Adipose tissue (tissue), 3 donors: ENCODE measurements at regions not wholly inside any gene's neighbourhood (a gene's known extent, or its start where the extent isn't known, plus 50 kb on each side); places are given as distances from the start of the nearest gene placed in this dataset.

Source experiments
- H3K27ac ChIP-seq: one replicate; pipeline ENCODE4 v1.5.1; 2013; ENCODE audit warnings: low read depth, low read length
- WGBS, 3 donors: extraction: QIAGEN DNeasy Blood & Tissue Kit; methylation state at CpG; one replicate each; pipeline ENCODE4 v1.1.7; 2013; 5-methylcytosine and 5-hydroxymethylcytosine counted together
- donor health status: healthy with polysubstance abuse.
- donor health status: Bipolar disorder and iron deficiency.
- donor health status: healthy.

DNA sequence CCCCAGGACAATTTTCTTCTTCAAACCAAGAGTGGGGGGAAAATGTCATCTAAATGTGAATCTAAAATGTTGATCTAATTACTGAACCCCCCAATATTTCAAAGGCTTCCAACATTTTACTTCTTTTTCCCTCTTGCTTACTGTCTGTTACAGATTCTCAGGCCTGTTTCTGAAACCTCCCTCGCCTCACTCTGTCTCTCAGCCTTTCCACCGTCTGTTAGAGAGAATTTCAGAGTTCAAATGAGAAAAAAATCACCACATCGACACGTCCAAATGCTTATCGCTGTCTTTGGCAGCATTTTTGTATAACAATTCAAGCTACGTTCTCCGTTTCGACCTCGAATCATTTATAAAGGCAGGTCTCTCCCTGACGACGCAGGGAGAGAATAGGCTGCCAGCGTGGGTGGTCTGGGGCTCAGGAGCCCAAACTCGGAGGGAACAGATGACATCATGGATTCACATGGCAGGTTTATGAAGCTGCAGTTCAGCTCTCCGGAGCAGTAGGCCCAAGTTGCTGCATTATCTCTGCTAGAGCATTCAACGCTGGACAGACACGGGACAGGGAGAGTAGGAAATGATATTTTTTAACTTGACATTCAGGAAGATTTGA, 139.8 kb downstream of the GAS1 start:
- 45 to 69% (median 51%) methylated on average over 16 of the region's 16 CpGs for whole genome bisulfite sequencing, 3 donors

DNA sequence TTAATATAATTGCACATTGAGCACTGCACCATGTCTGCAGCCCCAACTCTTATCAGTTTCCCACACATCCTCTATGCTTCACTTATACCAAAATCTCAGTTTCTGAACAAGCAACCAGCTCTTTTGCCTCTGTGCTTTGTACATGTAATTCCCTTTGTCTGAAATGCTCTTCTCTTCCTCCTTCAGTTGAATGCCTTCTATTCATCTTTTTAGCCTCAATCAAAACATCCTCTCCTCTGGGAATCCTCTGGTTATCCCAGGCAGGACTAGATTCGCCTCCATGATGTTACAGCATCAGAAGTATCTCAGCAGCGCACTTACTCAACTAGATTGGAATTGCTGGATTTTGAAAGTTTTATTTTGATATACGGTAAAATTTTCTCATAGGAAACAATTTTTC, 143.3 kb downstream of the GAS1 start:
- WGBS, 3 donors = 94 to 96% (median 94%) methylated on average over 3 of the region's 3 CpGs
- H3K27ac ChIP-seq = no peak overlapping the region

More for the DNA sequence above, 139.8 kb downstream of the GAS1 start:
- no peak overlapping the region for H3K27ac ChIP-seq

GRCh38 chr9:86802900-86803673, 144.2 kb downstream of the GAS1 start:
- no peak overlapping the region for H3K27ac ChIP-seq
- 93 to 96% (median 93%) methylated on average over 5 of the region's 5 CpGs for WGBS, 3 donors

GRCh38 chr9:86801246-86801645, 146.1 kb downstream of the GAS1 start:
- 20 to 43% (median 37%) methylated on average over 5 of the region's 5 CpGs for WGBS, 3 donors
- H3K27ac ChIP-seq = no peak overlapping the region

GRCh38 chr9:86800681-86801080, 146.6 kb downstream of the GAS1 start:
- WGBS, 3 donors = 82 to 90% (median 84%) methylated on average over 3 of the region's 3 CpGs
- H3K27ac ChIP-seq = no peak overlapping the region

DNA sequence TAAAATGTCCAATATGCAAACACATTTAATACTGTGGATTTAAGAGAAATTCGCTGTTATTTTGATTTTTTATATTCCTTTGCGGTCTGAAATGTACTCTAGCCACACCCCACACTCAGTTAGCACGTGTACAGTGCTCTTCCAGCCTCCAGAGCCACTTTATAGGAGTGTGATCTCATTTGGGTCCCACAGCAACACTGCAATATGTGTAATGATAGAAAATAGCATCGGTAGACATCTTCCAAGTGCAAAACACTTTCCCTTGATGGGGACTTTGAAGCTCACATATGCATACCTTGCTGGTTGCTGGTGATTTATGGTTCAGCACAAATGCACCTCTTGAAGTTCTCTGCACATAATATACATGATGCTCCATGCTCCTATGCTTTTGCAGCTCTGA, 148.3 kb downstream of the GAS1 start:
- H3K27ac ChIP-seq = no peak overlapping the region
- 59 to 81% (median 70%) methylated on average over 4 of the region's 4 CpGs for WGBS, 3 donors

DNA sequence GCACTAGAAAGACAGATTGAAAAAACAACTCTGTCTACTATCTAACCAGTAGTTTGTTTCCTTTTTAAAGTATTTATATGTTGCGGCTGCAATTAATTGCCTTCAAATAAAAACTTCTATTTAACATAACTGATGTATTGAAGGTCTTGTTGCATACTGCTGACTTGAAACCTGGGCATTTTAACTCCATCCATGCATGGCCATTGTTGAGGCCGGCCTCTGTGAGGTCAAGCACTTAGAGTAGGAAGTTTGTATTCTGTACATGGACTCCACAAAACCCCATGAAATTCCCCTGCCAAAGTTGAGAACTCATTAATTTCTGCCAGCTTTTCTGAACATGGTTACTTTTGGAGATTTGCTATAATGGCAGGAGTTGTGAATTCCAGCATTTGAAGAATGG, 150.6 kb downstream of the GAS1 start:
- no peak overlapping the region for H3K27ac ChIP-seq
- 90 to 92% (median 91%) methylated on average over 2 of the region's 2 CpGs for WGBS, 3 donors

DNA sequence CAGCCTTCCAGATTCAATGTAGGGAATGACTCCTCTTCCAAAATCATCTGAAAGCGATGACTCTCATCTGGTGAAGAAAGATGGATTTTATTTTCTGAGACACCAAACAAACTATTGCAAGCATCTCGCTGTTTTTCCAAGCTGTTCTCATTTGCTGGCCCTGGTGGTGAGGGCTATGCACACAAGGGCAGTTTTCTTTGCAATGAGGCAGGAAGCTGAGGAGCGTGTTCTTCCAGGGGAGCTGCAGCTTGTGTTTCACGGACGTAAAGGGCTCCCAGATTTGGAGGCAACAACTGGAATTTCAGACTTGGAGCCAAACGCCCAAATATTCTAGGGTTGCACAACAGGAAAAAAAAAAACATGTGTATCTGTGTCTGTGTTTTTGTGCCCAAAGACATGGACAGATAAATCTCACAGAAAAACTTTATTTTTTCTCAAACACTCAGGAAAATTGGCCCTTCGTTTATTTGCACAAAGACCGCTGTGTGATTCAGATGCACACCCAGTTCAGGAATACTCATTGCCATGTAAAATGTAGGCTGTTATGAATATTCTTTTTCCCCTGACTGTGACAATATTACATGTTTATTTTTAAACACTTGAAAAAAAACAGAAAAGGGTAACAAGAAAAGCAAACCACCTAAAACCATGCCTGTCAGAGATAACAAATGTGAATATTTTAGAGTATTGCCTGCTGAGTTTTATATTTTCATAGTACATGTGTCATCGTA, 151.3 kb downstream of the GAS1 start:
- 44 to 67% (median 51%) methylated on average over 9 of the region's 9 CpGs for WGBS, 3 donors
- H3K27ac ChIP-seq = no peak overlapping the region

DNA sequence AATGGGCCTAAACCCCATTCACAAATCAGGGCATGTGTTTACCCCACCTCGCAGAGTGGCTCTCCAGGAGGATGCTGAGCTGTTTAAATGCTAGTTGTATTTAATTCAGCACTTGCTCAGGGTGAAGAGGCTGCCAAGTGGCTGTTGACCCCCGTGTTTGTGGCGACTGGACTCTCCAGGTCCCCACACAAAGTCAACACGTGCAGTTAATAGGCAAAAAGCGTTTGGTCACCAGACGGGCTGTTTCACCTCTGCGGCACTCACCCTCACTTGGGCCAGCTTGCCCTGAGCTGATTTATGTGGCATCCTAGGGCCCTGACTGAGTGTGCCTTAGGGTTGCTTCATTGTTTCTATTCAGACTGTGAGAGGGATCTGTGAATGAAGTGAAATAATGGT, 152.3 kb downstream of the GAS1 start:
- no peak overlapping the region for H3K27ac ChIP-seq
- 54 to 73% (median 64%) methylated on average over 7 of the region's 7 CpGs for WGBS, 3 donors

DNA sequence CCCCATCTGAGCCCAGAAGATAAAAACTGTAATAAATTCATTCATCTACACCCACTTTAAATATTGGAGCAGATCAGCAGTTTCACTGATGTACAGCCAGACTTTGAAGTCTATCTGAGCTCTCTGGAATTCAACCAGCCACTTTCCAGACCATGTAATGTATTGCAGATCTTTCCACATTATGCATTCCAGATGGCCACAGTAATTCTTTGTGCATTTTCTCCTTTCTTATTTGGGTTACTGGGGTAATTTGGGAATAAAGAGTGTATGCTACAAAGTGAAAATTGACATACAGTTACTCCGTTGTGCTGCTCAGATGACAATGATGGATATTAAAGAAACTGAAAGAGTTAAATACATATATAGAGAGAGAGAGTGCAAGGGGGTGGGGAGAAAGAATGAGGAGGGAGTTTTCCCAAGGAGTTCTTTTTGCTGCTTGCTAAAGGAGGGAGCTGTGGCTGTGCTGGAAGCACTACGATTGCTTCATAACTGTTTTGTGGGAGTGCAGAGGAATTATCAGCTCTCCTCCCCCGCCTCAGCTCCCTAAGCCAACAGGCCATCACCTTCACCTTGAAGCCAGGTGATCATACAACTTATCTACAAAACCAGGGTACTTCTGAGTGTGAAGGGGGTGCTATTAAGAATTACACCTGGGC, 152.8 kb downstream of the GAS1 start:
- H3K27ac ChIP-seq = no peak overlapping the region
- WGBS, 3 donors = 52 to 58% (median 53%) methylated on average over 3 of the region's 3 CpGs

DNA sequence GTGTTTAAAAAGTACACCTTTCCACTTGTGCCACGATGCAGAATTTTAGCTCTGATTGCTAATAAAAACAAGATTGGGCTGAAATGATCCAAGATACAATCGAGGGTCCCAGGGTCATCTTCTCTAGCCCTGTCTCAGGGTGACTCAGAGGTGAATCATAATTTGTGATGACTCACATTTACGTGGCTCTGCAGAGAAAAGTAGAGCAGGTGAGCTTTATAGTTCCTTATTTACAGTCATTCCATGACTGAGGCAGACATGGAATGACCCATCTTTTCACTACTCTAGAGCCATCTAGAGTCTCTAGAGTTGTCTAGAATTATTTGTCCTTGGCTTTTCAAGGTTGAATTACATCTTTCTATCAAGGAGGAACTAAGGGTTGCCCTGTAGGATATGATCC, 155.2 kb downstream of the GAS1 start:
- WGBS, 3 donors = 67 to 77% (median 71%) methylated on average over 3 of the region's 3 CpGs
- no peak overlapping the region for H3K27ac ChIP-seq

GRCh38 chr9:86790805-86791204, 156.5 kb downstream of the GAS1 start:
- 87 to 94% (median 91%) methylated on average over 4 of the region's 4 CpGs for WGBS, 3 donors

DNA sequence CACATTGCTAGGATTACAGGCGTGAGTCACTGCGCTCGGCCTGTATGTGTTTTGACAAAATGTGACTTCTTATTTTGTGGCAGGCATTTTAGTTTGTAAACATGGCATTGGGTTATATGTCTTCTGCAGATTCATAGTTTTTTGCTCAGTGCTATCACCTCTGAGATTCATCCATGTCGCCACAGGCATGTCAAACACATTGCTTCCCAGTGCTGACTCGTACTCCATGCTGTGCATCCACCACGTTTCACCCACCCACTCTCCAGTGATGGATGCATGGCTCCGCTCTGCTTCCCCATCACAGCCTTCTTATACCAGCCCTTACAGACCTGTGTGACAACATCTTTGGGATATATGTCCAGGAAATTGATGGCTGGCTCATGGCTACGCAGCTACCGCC, 158.8 kb downstream of the GAS1 start:
- 87 to 93% (median 90%) methylated on average over 9 of the region's 9 CpGs for WGBS, 3 donors
- H3K27ac ChIP-seq = no peak overlapping the region

More at GRCh38 chr9:86790805-86791204, 156.5 kb downstream of the GAS1 start:
- H3K27ac ChIP-seq = no peak overlapping the region

GRCh38 chr9:86783884-86784283, 163.4 kb downstream of the GAS1 start:
- 51 to 82% (median 56%) methylated on average over 3 of the region's 3 CpGs for WGBS, 3 donors
- no peak overlapping the region for H3K27ac ChIP-seq

DNA sequence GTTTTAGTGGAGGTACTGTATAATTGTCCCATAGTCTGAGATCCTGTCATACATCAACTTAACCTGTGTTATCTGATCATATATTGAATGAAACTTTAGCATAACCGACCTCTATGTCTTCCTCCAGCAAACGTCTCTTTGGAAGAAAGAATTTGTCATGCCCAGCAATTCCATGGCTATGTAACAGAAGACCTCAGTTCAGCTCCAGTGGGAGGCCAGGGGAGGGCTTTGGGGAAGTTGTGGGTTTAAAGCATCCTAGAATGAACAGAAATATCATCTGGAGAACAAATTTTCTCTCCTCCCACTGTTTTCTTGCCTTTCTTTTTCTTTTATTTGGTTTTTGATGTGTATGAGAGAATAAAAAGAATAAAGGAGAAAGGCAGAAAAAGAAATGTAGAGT, 164.5 kb downstream of the GAS1 start:
- 80 to 82% (median 81%) methylated on average over 2 of the region's 2 CpGs for WGBS, 3 donors
- H3K27ac ChIP-seq = no peak overlapping the region

DNA sequence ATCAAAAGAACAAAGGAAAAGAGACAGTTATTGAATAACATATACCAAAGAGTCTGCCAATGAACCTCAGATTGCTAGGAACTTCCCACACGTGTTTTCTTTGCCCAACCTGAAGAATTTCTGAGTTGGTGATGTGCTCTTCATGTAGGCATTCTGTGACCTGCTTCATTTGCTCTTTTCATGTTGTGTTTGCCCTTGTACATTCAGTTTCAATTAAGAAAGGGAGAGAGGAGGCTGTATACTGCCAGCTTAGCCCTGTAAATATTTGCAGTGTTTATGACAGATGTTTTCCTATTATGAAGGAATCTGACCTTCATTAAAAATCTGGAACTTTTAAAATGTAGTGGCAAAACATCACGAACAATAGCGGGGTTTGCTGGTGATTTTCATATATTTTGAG, 168.5 kb downstream of the GAS1 start:
- no peak overlapping the region for H3K27ac ChIP-seq
- 74 to 90% (median 89%) methylated on average over 3 of the region's 3 CpGs for WGBS, 3 donors

- WGBS, 3 donors = 84 to 92% (median 87%) methylated on average over 2 of the region's 2 CpGs
- no peak overlapping the region for H3K27ac ChIP-seq
Observed at GRCh38 chr9:86775718-86776117, 171.6 kb downstream of the GAS1 start.

DNA sequence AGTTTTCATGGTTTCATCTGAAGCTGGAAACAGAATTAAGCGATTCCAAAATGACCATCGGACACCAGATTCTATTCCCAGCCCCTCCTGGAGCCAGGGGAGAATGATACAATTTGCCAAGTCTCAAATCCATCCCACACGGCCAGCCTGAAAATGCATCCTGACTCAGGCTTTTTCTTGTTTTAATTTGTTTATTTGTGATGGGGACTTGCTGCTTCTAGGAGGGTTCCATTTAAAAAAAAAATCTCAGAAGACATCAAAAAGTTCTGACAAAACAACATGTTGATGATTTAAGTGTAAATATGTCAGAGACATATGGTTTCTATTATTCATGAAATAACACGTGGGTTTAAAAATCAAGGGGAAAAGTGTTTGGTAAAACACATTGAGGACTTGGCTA, 173.2 kb downstream of the GAS1 start:
- H3K27ac ChIP-seq = no peak overlapping the region
- WGBS, 3 donors = 57 to 60% (median 58%) methylated on average over 4 of the region's 4 CpGs

- H3K27ac ChIP-seq = no peak overlapping the region
- WGBS, 3 donors = 84 to 94% (median 93%) methylated on average over 6 of the region's 6 CpGs
Observed at GRCh38 chr9:86773422-86773945, 173.8 kb downstream of the GAS1 start.
